ENCODE measurements at regions not wholly inside any gene's neighbourhood (a gene's known extent, or its start where the extent isn't known, plus 50 kb on each side); places are given as distances from the start of the nearest gene placed in this dataset.

GRCh38 chr2:4895371-4895770, 796.8 kb upstream of the SOX11 start:
- no peak for ATAC-seq
- Histone ChIP-seq H2AFZ (ENCODE audit: control insufficient read depth, low read depth, low read length) (no peak overlapping the region), H3K36me3 (ENCODE audit: control insufficient read depth in 2 of 2, insufficient read depth in 2 of 2, low read length in 1 of 2) (no peaks in the 10 kb centered on the region), H3K9me3 (replicated peaks; ENCODE audit: control insufficient read depth, insufficient read depth, low read length) (no peaks in the 10 kb centered on the region), H3K4me3 (no peak overlapping the region), H4K20me1 (ENCODE audit: control insufficient read depth, insufficient read depth) (no peaks in the 10 kb centered on the region), H3K4me1 (ENCODE audit: control insufficient read depth, insufficient read depth, low read length) (no peaks in the 10 kb centered on the region), H3K27ac (ENCODE audit: control insufficient read depth, insufficient read depth) (no peak overlapping the region), H3K4me2 (ENCODE audit: control insufficient read depth, insufficient read depth) (no peak overlapping the region), H3K27me3 (replicated peaks in 1 of 2; ENCODE audit: control insufficient read depth in 2 of 2, insufficient read depth in 2 of 2, low read length in 1 of 2) (no peaks in the 10 kb centered on the region), H3K79me2 (ENCODE audit: control insufficient read depth, insufficient read depth, low read length) (no peaks in the 10 kb centered on the region), H3K9ac (ENCODE audit: control insufficient read depth, insufficient read depth, low read length) (no peak overlapping the region)
- POLR2A ChIA-PET, result no interaction called here
- intact Hi-C loops (cut with micrococcal nuclease; ENCODE audit: unreplicated experiment), result no loop called here
- WGBS (ENCODE audit: insufficient coverage, insufficient replicate concordance, low lambda C conversion rate, missing lambda C conversion rate), result 13% methylated on average over 6 of the region's 6 CpGs
- RAD21 ChIA-PET (ENCODE audit: unreplicated experiment), result no interaction called here
- no TSS peak for BruUV-seq (replicated peaks)
- SMC1A ChIA-PET (ENCODE audit: uncharacterized antibody, unreplicated experiment), result interaction anchor here (1.3 kb wide), 1 partner anchor 11 kb away, joined by 3 read pairs; no protein-coding TSS in a partner anchor
- CTCF ChIA-PET, result no interaction called here
- no peak for FAIRE-seq
- no peak for DNase-seq (ENCODE audit: low read depth, low spot score)
- in situ Hi-C loops (cut with MboI), result no loop called here
- TF ChIP-seq SPI1 (IDR thresholded peaks at IDR 0.05; ENCODE audit: borderline replicate concordance, insufficient read depth, low read depth, low read length), result no peak

GRCh38 chr2:4898706-4899105, 793.5 kb upstream of the SOX11 start:
- Histone ChIP-seq H3K27me3 (replicated peaks in 1 of 2; ENCODE audit: control insufficient read depth in 2 of 2, insufficient read depth in 2 of 2, low read length in 1 of 2) (no peaks in the 10 kb centered on the region), H3K79me2 (ENCODE audit: control insufficient read depth, insufficient read depth, low read length) (no peaks in the 10 kb centered on the region), H2AFZ (ENCODE audit: control insufficient read depth, low read depth, low read length) (no peak overlapping the region), H3K4me2 (ENCODE audit: control insufficient read depth, insufficient read depth) (no peak overlapping the region), H4K20me1 (ENCODE audit: control insufficient read depth, insufficient read depth) (no peaks in the 10 kb centered on the region), H3K36me3 (ENCODE audit: control insufficient read depth in 2 of 2, insufficient read depth in 2 of 2, low read length in 1 of 2) (no peaks in the 10 kb centered on the region), H3K9ac (ENCODE audit: control insufficient read depth, insufficient read depth, low read length) (no peak overlapping the region), H3K9me3 (replicated peaks; ENCODE audit: control insufficient read depth, insufficient read depth, low read length) (no peaks in the 10 kb centered on the region), H3K4me3 (no peak overlapping the region), H3K27ac (ENCODE audit: control insufficient read depth, insufficient read depth) (no peak overlapping the region), H3K4me1 (ENCODE audit: control insufficient read depth, insufficient read depth, low read length) (no peaks in the 10 kb centered on the region)
- ATAC-seq, result no peak
- POLR2A ChIA-PET, result no interaction called here
- no peak for DNase-seq (ENCODE audit: low read depth, low spot score)
- CTCF ChIA-PET, result interaction anchor here (0.6 kb wide), 1 partner anchor 1616 kb away, joined by 3 read pairs; no protein-coding TSS in a partner anchor
- 55% methylated on average over 5 of the region's 5 CpGs for WGBS (ENCODE audit: insufficient coverage, insufficient replicate concordance, low lambda C conversion rate, missing lambda C conversion rate)
- BruUV-seq (replicated peaks), result no TSS peak
- no peak for FAIRE-seq
- intact Hi-C loops (cut with micrococcal nuclease; ENCODE audit: unreplicated experiment) (no loop called here), in situ Hi-C loops (cut with MboI) (no loop called here)
- RAD21 ChIA-PET (ENCODE audit: unreplicated experiment), result no interaction called here
- SMC1A ChIA-PET (ENCODE audit: uncharacterized antibody, unreplicated experiment), result no interaction called here
- TF ChIP-seq SMARCA5 (IDR thresholded peaks at IDR 0.05), result no peak
- TF ChIP-seq SREBF1 (IDR thresholded peaks at IDR 0.05; ENCODE audit: low read length), result no peak
- TF ChIP-seq RCOR1 (conservative IDR thresholded peaks at IDR 0.05; ENCODE audit: low read depth, low read length), result no peak
- no peak for TF ChIP-seq SMAD5 (IDR thresholded peaks at IDR 0.05; ENCODE audit: low read depth)
- no peak for TF ChIP-seq ZNF592 (IDR thresholded peaks at IDR 0.05)
- no peak for TF ChIP-seq ZNF687 (IDR thresholded peaks at IDR 0.05)
- TF ChIP-seq NR2C2 (IDR thresholded peaks at IDR 0.05; ENCODE audit: borderline replicate concordance, control insufficient read depth, insufficient read length, low read depth), result no peak

Measured in GM12878 (cell line).